Right lobe of liver (tissue), 4 donors: ENCODE measurements at regions not wholly inside any gene's neighbourhood (a gene's known extent, or its start where the extent isn't known, plus 50 kb on each side); places are given as distances from the start of the nearest gene placed in this dataset.

ENCODE experiments used
- POLR2A ChIP-seq: fragments of 450-650 bp; IDR thresholded peaks from one replicate; pipeline ENCODE4 v1.6.1; 2017; ENCODE audit warnings: antibody characterized with exemption, mild to moderate bottlenecking
- TF ChIP-seq, protein P1 (sequence below), 4 donors: fragments of 200-600 bp in 3 of 4; fragments of 450-650 bp in 1 of 4; IDR thresholded peaks; one replicate each; pipeline versions ENCODE4 v1.5.1 to v1.8.0; 2016 to 2022; ENCODE audit warnings: antibody characterized with exemption in 4 of 4, mild to moderate bottlenecking in 2 of 4
- donor health status: DM: no; HTN: no; CAD: no.
- donor health status: DM: no; HTN: no; CAD: no.
- donor health status: DM: no; HTN: yes; CAD: no.

DNA sequence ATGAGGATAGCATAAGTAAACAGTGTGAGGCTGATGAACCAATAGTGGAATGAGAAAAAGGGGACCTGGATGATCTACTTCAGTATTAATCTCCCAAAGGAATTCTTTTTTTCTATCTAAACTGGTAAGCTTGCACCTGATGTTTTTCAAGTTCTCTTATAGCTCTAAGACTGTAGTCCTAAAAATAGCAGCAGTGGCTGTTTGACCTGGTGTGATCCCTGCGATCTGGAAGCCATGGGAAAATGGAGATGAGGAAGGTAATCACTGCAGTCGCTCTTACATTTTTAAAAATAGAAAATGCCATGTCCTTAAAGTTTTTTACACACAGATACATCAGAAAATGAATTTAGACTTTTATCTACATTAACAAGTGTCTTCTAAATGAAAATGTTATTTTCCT is 926.4 kb upstream of the SLC35B3 start:
- TF ChIP-seq, protein P1, sequence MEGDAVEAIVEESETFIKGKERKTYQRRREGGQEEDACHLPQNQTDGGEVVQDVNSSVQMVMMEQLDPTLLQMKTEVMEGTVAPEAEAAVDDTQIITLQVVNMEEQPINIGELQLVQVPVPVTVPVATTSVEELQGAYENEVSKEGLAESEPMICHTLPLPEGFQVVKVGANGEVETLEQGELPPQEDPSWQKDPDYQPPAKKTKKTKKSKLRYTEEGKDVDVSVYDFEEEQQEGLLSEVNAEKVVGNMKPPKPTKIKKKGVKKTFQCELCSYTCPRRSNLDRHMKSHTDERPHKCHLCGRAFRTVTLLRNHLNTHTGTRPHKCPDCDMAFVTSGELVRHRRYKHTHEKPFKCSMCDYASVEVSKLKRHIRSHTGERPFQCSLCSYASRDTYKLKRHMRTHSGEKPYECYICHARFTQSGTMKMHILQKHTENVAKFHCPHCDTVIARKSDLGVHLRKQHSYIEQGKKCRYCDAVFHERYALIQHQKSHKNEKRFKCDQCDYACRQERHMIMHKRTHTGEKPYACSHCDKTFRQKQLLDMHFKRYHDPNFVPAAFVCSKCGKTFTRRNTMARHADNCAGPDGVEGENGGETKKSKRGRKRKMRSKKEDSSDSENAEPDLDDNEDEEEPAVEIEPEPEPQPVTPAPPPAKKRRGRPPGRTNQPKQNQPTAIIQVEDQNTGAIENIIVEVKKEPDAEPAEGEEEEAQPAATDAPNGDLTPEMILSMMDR (IDR thresholded peaks at IDR 0.05) = no peak
- no peak for TF ChIP-seq POLR2A
